H9 (cell line): ENCODE measurements at regions not wholly inside any gene's neighbourhood (a gene's known extent, or its start where the extent isn't known, plus 50 kb on each side); places are given as distances from the start of the nearest gene placed in this dataset.

Source experiments
- DNase-seq: peaks from one replicate; pipeline ENCODE4 v3.0.0-alpha.2; 2017
- H2AFZ ChIP-seq: one replicate; pipeline ENCODE4 v1.6.1; 2013; ENCODE audit warnings: mild to moderate bottlenecking, low read length, control low read depth, moderate library complexity
- H2AK5ac ChIP-seq: 2 replicates; pipeline ENCODE4 v1.6.1; 2013; ENCODE audit warnings: low read length, control low read depth, mixed read lengths; ENCODE audit not compliant: insufficient read length
- H2BK120ac ChIP-seq: one replicate; pipeline ENCODE4 v1.6.1; 2013; ENCODE audit warnings: low read depth, mild to moderate bottlenecking, low read length, control low read depth, inconsistent platforms; ENCODE audit not compliant: poor library complexity, severe bottlenecking
- H2BK12ac ChIP-seq: 2 replicates; pipeline ENCODE4 v1.6.1; 2013; ENCODE audit warnings: low read length, control low read depth, mixed read lengths, low read depth; ENCODE audit not compliant: insufficient read length
- H2BK15ac ChIP-seq: 2 replicates; pipeline ENCODE4 v1.6.1; 2013; ENCODE audit warnings: low read depth, low read length, control low read depth
- H2BK20ac ChIP-seq: one replicate; pipeline ENCODE4 v1.6.1; 2013; ENCODE audit warnings: low read depth, mild to moderate bottlenecking, low read length, control low read depth, inconsistent platforms; ENCODE audit not compliant: poor library complexity, severe bottlenecking
- H2BK5ac ChIP-seq: 2 replicates; pipeline ENCODE4 v1.6.1; 2013; ENCODE audit warnings: low read length, control low read depth, mixed read lengths; ENCODE audit not compliant: insufficient read length
- H3K14ac ChIP-seq: 2 replicates; pipeline ENCODE4 v1.6.1; 2013; ENCODE audit warnings: low read length, control low read depth; ENCODE audit not compliant: insufficient read depth
- H3K18ac ChIP-seq: 2 replicates; pipeline ENCODE4 v1.6.1; 2013; ENCODE audit warnings: low read depth, mild to moderate bottlenecking, mixed read lengths, low read length, control low read depth; ENCODE audit not compliant: insufficient read length
- H3K23ac ChIP-seq: 2 replicates; pipeline ENCODE4 v1.6.1; 2013; ENCODE audit warnings: low read length, control low read depth, mixed read lengths, low read depth; ENCODE audit not compliant: insufficient read length
- H3K23me2 ChIP-seq: 2 replicates; pipeline ENCODE4 v1.6.1; 2013; ENCODE audit warnings: low read depth, mild to moderate bottlenecking, mixed read lengths, low read length, control low read depth; ENCODE audit not compliant: insufficient read length, poor library complexity, severe bottlenecking
- H3K27ac ChIP-seq: 2 replicates; pipeline ENCODE4 v1.5.1; 2013; ENCODE audit warnings: low read length, control low read depth, mixed read lengths, low read depth; ENCODE audit not compliant: insufficient read length
- H3K27me3 ChIP-seq: 2 replicates; pipeline ENCODE4 v1.6.1; 2013; ENCODE audit warnings: low read length, control low read depth, inconsistent platforms; ENCODE audit not compliant: insufficient read depth
- H3K4ac ChIP-seq: 2 replicates; pipeline ENCODE4 v1.6.1; 2013; ENCODE audit warnings: low read depth, mild to moderate bottlenecking, control low read depth, inconsistent platforms, low read length, moderate library complexity
- H3K4me1 ChIP-seq: 2 replicates; pipeline ENCODE4 v1.6.1; 2013; ENCODE audit warnings: low read length, control low read depth, inconsistent platforms; ENCODE audit not compliant: insufficient read depth
- H3K4me2 ChIP-seq: 2 replicates; pipeline ENCODE4 v1.6.1; 2013; ENCODE audit warnings: low read length, control low read depth, mixed read lengths; ENCODE audit not compliant: insufficient read length, insufficient read depth
- H3K56ac ChIP-seq: 2 replicates; pipeline ENCODE4 v1.6.1; 2013; ENCODE audit warnings: low read depth, mild to moderate bottlenecking, mixed read lengths, low read length, control low read depth; ENCODE audit not compliant: insufficient read length
- H3K79me1 ChIP-seq: 2 replicates; pipeline ENCODE4 v1.6.1; 2013; ENCODE audit warnings: low read depth, mild to moderate bottlenecking, moderate library complexity, low read length, control low read depth, inconsistent platforms; ENCODE audit not compliant: insufficient read depth, poor library complexity, severe bottlenecking
- H3K79me2 ChIP-seq: 2 replicates; pipeline ENCODE4 v1.6.1; 2013; ENCODE audit warnings: low read length, control low read depth, inconsistent platforms; ENCODE audit not compliant: insufficient read depth
- H3K9ac ChIP-seq: 2 replicates; pipeline ENCODE4 v1.6.1; 2013; ENCODE audit warnings: low read length, control low read depth, mixed read lengths; ENCODE audit not compliant: insufficient read length; ENCODE audit errors: extremely low read depth
- H3K9me3 ChIP-seq: one replicate; pipeline ENCODE4 v1.6.1; 2013; ENCODE audit warnings: low read depth, low read length, inconsistent platforms; ENCODE audit not compliant: control insufficient read depth
- H3T11ph ChIP-seq: one replicate; pipeline ENCODE4 v1.6.1; 2013; ENCODE audit warnings: mild to moderate bottlenecking, low read length, control low read depth, inconsistent platforms
- H4K20me1 ChIP-seq: one replicate; pipeline ENCODE4 v1.6.1; 2013; ENCODE audit not compliant: control insufficient read depth, insufficient read length, insufficient read depth
- H4K5ac ChIP-seq: 2 replicates; pipeline ENCODE4 v1.6.1; 2013; ENCODE audit warnings: low read depth, mild to moderate bottlenecking, mixed read lengths, low read length, control low read depth; ENCODE audit not compliant: insufficient read length
- H4K8ac ChIP-seq: replicated peaks from 2 replicates; pipeline ENCODE4 v1.6.1; 2013; ENCODE audit warnings: low read length, control low read depth, mixed read lengths, low read depth; ENCODE audit not compliant: insufficient read length
- H4K91ac ChIP-seq: 2 replicates; pipeline ENCODE4 v1.6.1; 2013; ENCODE audit warnings: low read depth, mild to moderate bottlenecking, moderate library complexity, mixed read lengths, low read length, control low read depth; ENCODE audit not compliant: insufficient read length
- H3K27ac Mint-ChIP-seq, 3 experiments: 2 replicates in 2 of 3; 3 replicates in 1 of 3; pipeline ENCODE4 v1.8.0; 2020 to 2021; ENCODE audit warnings: mixed read lengths in 3 of 3, mild to moderate bottlenecking in 1 of 3, moderate library complexity in 1 of 3
- H3K27me3 Mint-ChIP-seq: 2 replicates; pipeline ENCODE4 v1.8.0; 2021; ENCODE audit warnings: low read depth, mild to moderate bottlenecking, moderate library complexity, mixed read lengths
- H3K36me3 Mint-ChIP-seq, 3 experiments: 2 replicates in 2 of 3; 3 replicates in 1 of 3; pipeline ENCODE4 v1.8.0; 2020 to 2021; ENCODE audit warnings: low read depth in 3 of 3, mixed read lengths in 3 of 3; ENCODE audit not compliant: insufficient read depth in 1 of 3
- H3K4me1 Mint-ChIP-seq, 2 experiments: 2 replicates each; pipeline ENCODE4 v1.8.0; 2020; ENCODE audit warnings: mixed read lengths in 2 of 2
- H3K4me3 Mint-ChIP-seq, 2 experiments: 2 replicates in 1 of 2; 3 replicates in 1 of 2; pipeline ENCODE4 v1.8.0; 2020 to 2021; ENCODE audit warnings: mild to moderate bottlenecking in 2 of 2, mixed read lengths in 2 of 2, moderate library complexity in 1 of 2
- H3K9me3 Mint-ChIP-seq, 2 experiments: 2 replicates in 1 of 2; 3 replicates in 1 of 2; pipeline ENCODE4 v1.8.0; 2020; ENCODE audit warnings: mild to moderate bottlenecking in 2 of 2, mixed read lengths in 2 of 2, moderate library complexity in 1 of 2
- WGBS: extraction: QIAGEN DNeasy Blood & Tissue Kit; methylation state at CpG from one replicate; pipeline ENCODE4 v1.1.7; 2013; ENCODE audit warnings: missing lambda C conversion rate, low lambda C conversion rate, mixed read lengths; ENCODE audit not compliant: insufficient read length; ENCODE audit errors: extremely low coverage; 5-methylcytosine and 5-hydroxymethylcytosine counted together
- TF ChIP-seq, protein P1 (sequence below): fragments of 200-600 bp; sonication (generic); conservative IDR thresholded peaks from 3 replicates; pipeline ENCODE4 v1.8.0; 2021; ENCODE audit warnings: antibody characterized with exemption, mild to moderate bottlenecking

DNA sequence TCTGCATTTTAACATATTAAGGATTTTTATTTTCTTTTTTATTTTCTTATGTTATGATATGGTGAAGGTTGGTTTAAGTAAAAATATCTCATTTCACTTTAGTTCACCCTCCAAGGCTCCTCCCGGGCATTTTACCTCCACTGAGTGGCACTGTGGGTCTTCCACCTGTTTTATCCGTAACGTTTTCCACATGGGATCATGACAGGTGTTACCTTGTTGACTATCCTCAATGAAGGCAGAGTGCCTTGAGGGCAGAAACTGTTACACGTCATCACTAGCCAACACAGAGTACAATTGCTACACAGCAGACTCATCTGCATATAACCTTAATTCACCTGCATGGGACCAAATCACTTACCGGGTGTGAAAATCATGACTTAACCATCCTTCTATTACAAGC is 105.8 kb downstream of the GEMIN8 start:
- Histone ChIP-seq H3K4me2 (no peak overlapping the region), H2BK20ac (no peak overlapping the region), H2AFZ (no peak overlapping the region), H2BK5ac (no peak overlapping the region), H2BK120ac (no peak overlapping the region), H4K8ac (no peak overlapping the region), H2BK15ac (no peak overlapping the region), H3T11ph (no peak overlapping the region), H3K4ac (no peak overlapping the region), H3K27me3 (no peaks in the 10 kb centered on the region; the same call in 1 of the 2 replicates), H4K5ac (no peak overlapping the region), H3K18ac (no peak overlapping the region), H3K79me2 (peaks cover 22% of the 10 kb centered on the region; the same call in 1 of the 2 replicates), H4K91ac (no peak overlapping the region), H3K23me2 (no peaks in the 10 kb centered on the region), H3K27ac (no peak overlapping the region), H3K4me1 (peaks cover 1% of the 10 kb centered on the region; the same call in 1 of the 2 replicates), H3K14ac (no peak overlapping the region), H3K23ac (no peak overlapping the region), H2BK12ac (no peak overlapping the region), H3K56ac (no peak overlapping the region), H3K9me3 (peaks cover 2% of the 10 kb centered on the region), H2AK5ac (no peak overlapping the region), H3K9ac (no peak overlapping the region), H4K20me1 (no peaks in the 10 kb centered on the region), H3K79me1 (peaks cover 3% of the 10 kb centered on the region)
- H3K27me3 Mint-ChIP-seq: no peaks in the 10 kb centered on the region
- peaks cover 20 to 41% of the 10 kb centered on the region in 2 experiments for H3K9me3 Mint-ChIP-seq
- H3K4me3 Mint-ChIP-seq: no peak overlapping the region
- TF ChIP-seq, protein P1, sequence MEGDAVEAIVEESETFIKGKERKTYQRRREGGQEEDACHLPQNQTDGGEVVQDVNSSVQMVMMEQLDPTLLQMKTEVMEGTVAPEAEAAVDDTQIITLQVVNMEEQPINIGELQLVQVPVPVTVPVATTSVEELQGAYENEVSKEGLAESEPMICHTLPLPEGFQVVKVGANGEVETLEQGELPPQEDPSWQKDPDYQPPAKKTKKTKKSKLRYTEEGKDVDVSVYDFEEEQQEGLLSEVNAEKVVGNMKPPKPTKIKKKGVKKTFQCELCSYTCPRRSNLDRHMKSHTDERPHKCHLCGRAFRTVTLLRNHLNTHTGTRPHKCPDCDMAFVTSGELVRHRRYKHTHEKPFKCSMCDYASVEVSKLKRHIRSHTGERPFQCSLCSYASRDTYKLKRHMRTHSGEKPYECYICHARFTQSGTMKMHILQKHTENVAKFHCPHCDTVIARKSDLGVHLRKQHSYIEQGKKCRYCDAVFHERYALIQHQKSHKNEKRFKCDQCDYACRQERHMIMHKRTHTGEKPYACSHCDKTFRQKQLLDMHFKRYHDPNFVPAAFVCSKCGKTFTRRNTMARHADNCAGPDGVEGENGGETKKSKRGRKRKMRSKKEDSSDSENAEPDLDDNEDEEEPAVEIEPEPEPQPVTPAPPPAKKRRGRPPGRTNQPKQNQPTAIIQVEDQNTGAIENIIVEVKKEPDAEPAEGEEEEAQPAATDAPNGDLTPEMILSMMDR: no peak; the same call in 2 of the 3 replicates
- WGBS: no CpG with 5 or more reads among the region's 5 CpGs
- H3K4me1 Mint-ChIP-seq: peaks cover 15 to 17% of the 10 kb centered on the region in 2 experiments
- H3K27ac Mint-ChIP-seq: no peak overlapping the region
- H3K36me3 Mint-ChIP-seq: peaks cover 12 to 28% (median 12%) of the 10 kb centered on the region in 3 experiments
- DNase-seq: no peak
